ENCODE measurements at regions not wholly inside any gene's neighbourhood (a gene's known extent, or its start where the extent isn't known, plus 50 kb on each side); places are given as distances from the start of the nearest gene placed in this dataset.

DNA sequence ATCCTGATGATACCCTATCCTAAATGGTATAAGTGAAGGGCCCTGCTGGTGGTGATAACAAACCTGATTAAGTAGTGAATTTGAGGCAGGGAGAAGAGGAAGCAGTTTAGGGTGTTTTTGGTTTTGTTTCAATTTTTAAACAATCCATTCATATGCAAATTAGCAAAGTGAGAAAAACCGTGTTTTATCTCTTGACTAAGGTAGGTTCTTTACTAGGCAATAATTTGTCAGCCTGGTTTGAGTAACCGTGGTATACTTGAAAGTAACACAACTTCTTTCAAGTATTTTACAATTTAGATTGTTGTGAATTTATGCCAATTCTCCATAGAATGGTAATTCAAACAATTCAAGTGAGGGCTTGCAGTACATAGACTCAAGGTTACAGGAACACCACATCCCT, 177.8 kb upstream of the CD180 start:
- TF ChIP-seq EZH2 (IDR thresholded peaks at IDR 0.05; ENCODE audit: borderline replicate concordance, low read depth, low read length, severe bottlenecking): no peak
- TF ChIP-seq POLR2A (IDR thresholded peaks at IDR 0.05; ENCODE audit: low read depth, low read length): no peak
- TF ChIP-seq, protein P1, sequence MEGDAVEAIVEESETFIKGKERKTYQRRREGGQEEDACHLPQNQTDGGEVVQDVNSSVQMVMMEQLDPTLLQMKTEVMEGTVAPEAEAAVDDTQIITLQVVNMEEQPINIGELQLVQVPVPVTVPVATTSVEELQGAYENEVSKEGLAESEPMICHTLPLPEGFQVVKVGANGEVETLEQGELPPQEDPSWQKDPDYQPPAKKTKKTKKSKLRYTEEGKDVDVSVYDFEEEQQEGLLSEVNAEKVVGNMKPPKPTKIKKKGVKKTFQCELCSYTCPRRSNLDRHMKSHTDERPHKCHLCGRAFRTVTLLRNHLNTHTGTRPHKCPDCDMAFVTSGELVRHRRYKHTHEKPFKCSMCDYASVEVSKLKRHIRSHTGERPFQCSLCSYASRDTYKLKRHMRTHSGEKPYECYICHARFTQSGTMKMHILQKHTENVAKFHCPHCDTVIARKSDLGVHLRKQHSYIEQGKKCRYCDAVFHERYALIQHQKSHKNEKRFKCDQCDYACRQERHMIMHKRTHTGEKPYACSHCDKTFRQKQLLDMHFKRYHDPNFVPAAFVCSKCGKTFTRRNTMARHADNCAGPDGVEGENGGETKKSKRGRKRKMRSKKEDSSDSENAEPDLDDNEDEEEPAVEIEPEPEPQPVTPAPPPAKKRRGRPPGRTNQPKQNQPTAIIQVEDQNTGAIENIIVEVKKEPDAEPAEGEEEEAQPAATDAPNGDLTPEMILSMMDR (IDR thresholded peaks at IDR 0.05; ENCODE audit: extremely low read depth in 1 of 2, insufficient read depth in 1 of 2, low read depth in 1 of 2, low read length in 2 of 2): no peak
- TF ChIP-seq GATA2 (IDR thresholded peaks at IDR 0.05; ENCODE audit: insufficient read depth, insufficient read length, low read depth, low read length): no peak

All from endothelial cell of umbilical vein (primary cell).